OCI-LY7 (cell line): ENCODE measurements at regions not wholly inside any gene's neighbourhood (a gene's known extent, or its start where the extent isn't known, plus 50 kb on each side); places are given as distances from the start of the nearest gene placed in this dataset.

Source experiments
- BruUV-seq: library from RNA; stranded (reverse); fragments of 400-500 nt; replicated peaks from 2 replicates; lab custom pipeline; 2021; lab: Mats Ljungman, UMichigan
- CTCF ChIA-PET: fragments of 300-600 bp; sonication (Branson Sonifier 250); formaldehyde crosslinking; loops from one replicate; lab custom pipeline; 2022; ENCODE audit warnings: antibody characterized with exemption; ENCODE audit not compliant: unreplicated experiment; lab: Charles Lee
- POLR2A ChIA-PET: fragments of 300-600 bp; sonication (Branson Sonifier 250); formaldehyde crosslinking; loops from one replicate; lab custom pipeline; 2022; ENCODE audit warnings: antibody characterized with exemption; lab: Charles Lee
- DNase-seq: peaks from one replicate; pipeline ENCODE4 v3.0.0-alpha.2; 2015; ENCODE audit warnings: low spot score
- H2AFZ ChIP-seq: fragments of 200-600 bp; sonication (generic), shearing (Covaris generic); 2 replicates; pipeline ENCODE4 v1.6.1; 2014; ENCODE audit warnings: mild to moderate bottlenecking, antibody characterized with exemption, low read length, moderate library complexity
- H3K27ac ChIP-seq: fragments of 200-600 bp; sonication (generic); 2 replicates; pipeline ENCODE4 v1.5.1; 2014; ENCODE audit warnings: mixed run types, low read depth, mild to moderate bottlenecking, moderate library complexity, low read length, inconsistent platforms; ENCODE audit not compliant: poor library complexity, severe bottlenecking
- H3K36me3 ChIP-seq: fragments of 200-600 bp; sonication (generic); 2 replicates; pipeline ENCODE4 v1.6.1; 2014; ENCODE audit warnings: mild to moderate bottlenecking, antibody characterized with exemption, low read length, moderate library complexity, mixed read lengths; ENCODE audit not compliant: insufficient read depth
- H3K4me1 ChIP-seq: fragments of 200-600 bp; sonication (generic); 2 replicates; pipeline ENCODE4 v1.5.1; 2014; ENCODE audit warnings: mild to moderate bottlenecking, low read length; ENCODE audit not compliant: insufficient read depth, poor library complexity, severe bottlenecking
- H3K4me2 ChIP-seq: fragments of 200-600 bp; sonication (generic); 2 replicates; pipeline ENCODE4 v1.6.1; 2014; ENCODE audit warnings: mild to moderate bottlenecking, low read length
- H3K4me3 ChIP-seq: fragments of 200-600 bp; sonication (generic); 2 replicates; pipeline ENCODE4 v1.5.1; 2014; ENCODE audit warnings: mild to moderate bottlenecking, low read depth, low read length; ENCODE audit not compliant: poor library complexity, severe bottlenecking
- H3K79me2 ChIP-seq: fragments of 200-600 bp; sonication (generic); 2 replicates; pipeline ENCODE4 v1.6.1; 2016; ENCODE audit warnings: low read depth, mild to moderate bottlenecking, low read length, moderate library complexity, mixed read lengths; ENCODE audit not compliant: insufficient read depth
- H3K9me2 ChIP-seq: fragments of 200-600 bp; sonication (generic); 2 replicates; pipeline ENCODE4 v1.6.1; 2016; ENCODE audit warnings: mild to moderate bottlenecking, low read length, mixed read lengths; ENCODE audit not compliant: insufficient read depth
- H3K9me3 ChIP-seq: fragments of 200-600 bp; sonication (generic); 2 replicates; pipeline ENCODE4 v1.6.1; 2014; ENCODE audit warnings: mild to moderate bottlenecking, mixed run types, low read length, mixed read lengths
- H4K20me1 ChIP-seq: fragments of 200-600 bp; sonication (generic); 2 replicates; pipeline ENCODE4 v1.6.1; 2014; ENCODE audit warnings: mild to moderate bottlenecking, antibody characterized with exemption, low read length, moderate library complexity, mixed read lengths; ENCODE audit not compliant: insufficient read depth
- CTCF ChIP-seq: fragments of 200-600 bp; sonication (generic); conservative IDR thresholded peaks from 2 replicates; pipeline ENCODE4 v1.5.1; 2014; ENCODE audit warnings: mild to moderate bottlenecking, antibody characterized with exemption, low read length, moderate library complexity, mixed read lengths
- EZH2phosphoT487 ChIP-seq: fragments of 200-600 bp; sonication (generic); IDR thresholded peaks from 2 replicates; pipeline ENCODE4 v1.6.1; 2018; ENCODE audit warnings: low read depth, borderline replicate concordance, mild to moderate bottlenecking, mixed run types, antibody characterized with exemption, low read length, moderate library complexity, mixed read lengths
- intact Hi-C: fragments of 100-400 bp; cut with micrococcal nuclease; formaldehyde crosslinking; loops from one replicate; pipeline ENCODE4 v1.10.0; 2022; ENCODE audit not compliant: unreplicated experiment

- intact Hi-C loops = no loop called here
Measured at GRCh38 chr2:215874418-215874817, 138.9 kb downstream of the MREG start.

GRCh38 chr2:215870986-215871385 is 142.4 kb downstream of the MREG start:
- intact Hi-C loops = no loop called here
- TF ChIP-seq CTCF = peak; percentile 73
- TF ChIP-seq EZH2phosphoT487 = no peak

More at GRCh38 chr2:215874418-215874817, 138.9 kb downstream of the MREG start:
- no TSS peak for BruUV-seq
- H3K36me3 ChIP-seq = no peaks in the 10 kb centered on the region
- H4K20me1 ChIP-seq = no peaks in the 10 kb centered on the region
- H2AFZ ChIP-seq = no peak overlapping the region
- DNase-seq = no peak
- H3K9me3 ChIP-seq = no peaks in the 10 kb centered on the region
- no peak overlapping the region for H3K4me2 ChIP-seq
- H3K79me2 ChIP-seq = no peaks in the 10 kb centered on the region
- no peaks in the 10 kb centered on the region for H3K4me1 ChIP-seq
- no peaks in the 10 kb centered on the region for H3K9me2 ChIP-seq
- ChIA-PET POLR2A (interaction anchor here (0.5 to 1.1 kb wide), 3 partner anchors 9 to 1886 kb away, joined by 3 read pairs; no protein-coding TSS in a partner anchor), CTCF (no interaction called here)
- H3K27ac ChIP-seq = no peak overlapping the region
- H3K4me3 ChIP-seq = no peak overlapping the region
- TF ChIP-seq EZH2phosphoT487 (no peak), CTCF (no peak)

GRCh38 chr2:215870088-215870490 is 143.3 kb downstream of the MREG start:
- Histone ChIP-seq H3K36me3 (no peaks in the 10 kb centered on the region), H3K4me1 (no peaks in the 10 kb centered on the region), H3K4me2 (no peak overlapping the region), H3K4me3 (no peak overlapping the region), H3K27ac (no peak overlapping the region), H2AFZ (no peak overlapping the region), H3K79me2 (no peaks in the 10 kb centered on the region), H4K20me1 (no peaks in the 10 kb centered on the region), H3K9me2 (no peaks in the 10 kb centered on the region), H3K9me3 (no peaks in the 10 kb centered on the region)
- TF ChIP-seq EZH2phosphoT487 (no peak), CTCF (no peak)
- no peak for DNase-seq
- intact Hi-C loops = no loop called here
- no TSS peak for BruUV-seq
- ChIA-PET CTCF (no interaction called here), POLR2A (interaction anchor here (0.6 kb wide), 1 partner anchor 50 kb away, joined by 3 read pairs; no protein-coding TSS in a partner anchor)

More at GRCh38 chr2:215870986-215871385, 142.4 kb downstream of the MREG start:
- Histone ChIP-seq H3K79me2 (no peaks in the 10 kb centered on the region), H4K20me1 (no peaks in the 10 kb centered on the region), H3K9me2 (no peaks in the 10 kb centered on the region), H3K4me1 (no peaks in the 10 kb centered on the region), H2AFZ (no peak overlapping the region), H3K36me3 (no peaks in the 10 kb centered on the region), H3K4me3 (no peak overlapping the region), H3K4me2 (no peak overlapping the region), H3K27ac (no peak overlapping the region), H3K9me3 (no peaks in the 10 kb centered on the region)
- ChIA-PET CTCF (no interaction called here), POLR2A (interaction anchor here (0.6 to 0.9 kb wide), 2 partner anchors 49 to 79 kb away, joined by 3 read pairs; no protein-coding TSS in a partner anchor)
- peak; percentile 31 for DNase-seq
- BruUV-seq = no TSS peak
